A549 (cell line): ENCODE measurements at regions not wholly inside any gene's neighbourhood (a gene's known extent, or its start where the extent isn't known, plus 50 kb on each side); places are given as distances from the start of the nearest gene placed in this dataset.
"Not testable (repeated sequence)": the region's sequence is repeated elsewhere in the genome, so short reads cannot be mapped to it uniquely, and the experiment has no call there.

ENCODE experiments used
- CTCF ChIP-seq: fragments of >200 bp; sonication (Bioruptor Twin); formaldehyde crosslinking; IDR thresholded peaks from 3 replicates; pipeline ENCODE4 v1.5.1; 2016
- HES2 ChIP-seq: fragments of >200 bp; sonication (Bioruptor Twin); formaldehyde crosslinking; IDR thresholded peaks from 2 replicates; pipeline ENCODE4 v1.6.1; 2016
- REST ChIP-seq: fragments of 200-600 bp; sonication (generic); IDR thresholded peaks from 2 replicates; pipeline ENCODE4 v1.6.1; 2016; ENCODE audit warnings: antibody characterized with exemption, mild to moderate bottlenecking, moderate library complexity

- TF ChIP-seq REST, HES2, CTCF: not testable (repeated sequence)
Measured at GRCh38 chr2:91562184-91562583, 2870.7 kb downstream of the RPIA start.
